ENCODE measurements at regions not wholly inside any gene's neighbourhood (a gene's known extent, or its start where the extent isn't known, plus 50 kb on each side); places are given as distances from the start of the nearest gene placed in this dataset.

DNA sequence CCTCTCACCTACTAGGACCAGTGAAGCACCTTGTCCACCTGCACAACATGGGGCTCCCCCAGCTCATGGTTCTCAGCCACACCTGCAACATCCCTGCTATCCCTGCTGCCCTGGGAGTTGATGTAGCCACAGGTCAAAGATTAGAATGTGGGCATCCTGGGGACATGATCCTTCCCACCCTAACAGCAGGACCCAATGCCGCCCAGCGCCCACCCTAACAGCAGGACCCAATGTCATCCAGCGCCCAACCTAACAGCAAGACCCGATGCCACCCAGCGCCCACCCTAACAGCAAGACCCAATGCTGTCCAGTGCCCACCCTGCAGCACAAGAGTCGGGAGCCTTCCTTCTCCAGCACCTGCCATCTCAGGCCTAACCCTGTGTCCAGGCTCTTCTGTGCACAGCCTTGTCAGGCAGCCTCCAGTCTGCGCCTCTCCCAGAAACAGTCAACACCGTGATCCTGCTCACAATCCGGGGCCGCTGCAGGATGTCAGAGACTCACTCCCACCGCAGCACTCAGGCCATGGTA is 237.3 kb upstream of the SALL3 start:
- WGBS, 2 donors, result 93 to 96% methylated on average over 11 of the region's 11 CpGs
- peak in 1 of 2 donors; percentile 81 for DNase-seq (ENCODE audit: low spot score in 2 of 2)
- TF ChIP-seq, protein P1, sequence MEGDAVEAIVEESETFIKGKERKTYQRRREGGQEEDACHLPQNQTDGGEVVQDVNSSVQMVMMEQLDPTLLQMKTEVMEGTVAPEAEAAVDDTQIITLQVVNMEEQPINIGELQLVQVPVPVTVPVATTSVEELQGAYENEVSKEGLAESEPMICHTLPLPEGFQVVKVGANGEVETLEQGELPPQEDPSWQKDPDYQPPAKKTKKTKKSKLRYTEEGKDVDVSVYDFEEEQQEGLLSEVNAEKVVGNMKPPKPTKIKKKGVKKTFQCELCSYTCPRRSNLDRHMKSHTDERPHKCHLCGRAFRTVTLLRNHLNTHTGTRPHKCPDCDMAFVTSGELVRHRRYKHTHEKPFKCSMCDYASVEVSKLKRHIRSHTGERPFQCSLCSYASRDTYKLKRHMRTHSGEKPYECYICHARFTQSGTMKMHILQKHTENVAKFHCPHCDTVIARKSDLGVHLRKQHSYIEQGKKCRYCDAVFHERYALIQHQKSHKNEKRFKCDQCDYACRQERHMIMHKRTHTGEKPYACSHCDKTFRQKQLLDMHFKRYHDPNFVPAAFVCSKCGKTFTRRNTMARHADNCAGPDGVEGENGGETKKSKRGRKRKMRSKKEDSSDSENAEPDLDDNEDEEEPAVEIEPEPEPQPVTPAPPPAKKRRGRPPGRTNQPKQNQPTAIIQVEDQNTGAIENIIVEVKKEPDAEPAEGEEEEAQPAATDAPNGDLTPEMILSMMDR (IDR thresholded peaks at IDR 0.05), result no peak
- TF ChIP-seq POLR2A (IDR thresholded peaks at IDR 0.05), result no peak
- intact Hi-C loops (cut with DNase I; ENCODE audit: low total_unique reads), result no loop called here
- H3K4me3 ChIP-seq (ENCODE audit: low read depth, poor library complexity, severe bottlenecking), result no peak overlapping the region

DNA sequence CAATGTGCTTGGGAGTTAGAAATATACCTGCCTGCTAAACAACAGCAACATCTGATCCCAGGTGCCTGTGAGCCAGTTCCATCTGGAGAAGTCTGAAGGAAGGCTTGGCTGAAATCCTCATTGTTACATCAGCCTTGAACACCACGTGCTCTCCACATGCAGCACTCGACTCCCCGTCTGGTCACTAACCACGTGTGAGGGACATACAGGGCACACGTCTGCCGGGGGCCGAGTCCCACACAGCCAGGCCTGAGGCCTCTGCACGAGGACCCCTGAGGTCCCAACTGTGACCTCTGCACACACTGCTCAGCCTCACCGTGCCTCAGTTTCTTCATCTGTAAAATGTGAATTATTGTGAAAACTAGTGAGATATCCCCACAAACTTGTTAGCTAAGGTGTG is 236.5 kb upstream of the SALL3 start:
- intact Hi-C loops (cut with DNase I; ENCODE audit: low total_unique reads), result no loop called here

DNA sequence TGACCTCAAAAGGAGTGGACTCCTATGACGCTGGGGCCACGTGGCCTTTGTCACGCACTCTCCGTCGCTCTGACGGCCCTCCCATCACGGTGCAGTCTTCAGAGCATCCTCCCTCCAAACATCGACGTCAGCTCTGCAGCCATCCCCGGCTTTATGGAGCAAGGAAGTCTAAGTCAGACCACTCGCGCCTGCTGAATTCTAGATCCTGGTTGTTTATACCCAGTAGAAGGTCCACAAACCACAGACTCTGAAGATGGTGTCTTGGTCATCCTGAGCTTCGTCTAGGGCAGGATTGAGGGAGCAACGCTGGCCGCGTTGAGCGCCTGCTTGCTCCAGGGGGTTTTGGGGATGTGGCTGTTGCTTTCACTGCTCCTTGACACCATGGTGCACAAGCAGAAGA is 228.0 kb upstream of the SALL3 start:
- H3K4me3 ChIP-seq (ENCODE audit: low read depth, poor library complexity, severe bottlenecking), result no peak overlapping the region
- DNase-seq (ENCODE audit: low spot score in 2 of 2), result peak in 1 of 2 donors; percentile 71
- TF ChIP-seq, protein P1 (IDR thresholded peaks at IDR 0.05), result no peak
- TF ChIP-seq POLR2A (IDR thresholded peaks at IDR 0.05), result no peak
- 89 to 92% methylated on average over 17 of the region's 17 CpGs for WGBS, 2 donors
- intact Hi-C loops (cut with DNase I; ENCODE audit: low total_unique reads), result no loop called here

More for the DNA sequence above, 236.5 kb upstream of the SALL3 start:
- 69 to 72% methylated on average over 9 of the region's 9 CpGs for WGBS, 2 donors
- TF ChIP-seq, protein P1 (IDR thresholded peaks at IDR 0.05), result no peak
- no peak for TF ChIP-seq POLR2A (IDR thresholded peaks at IDR 0.05)
- H3K4me3 ChIP-seq (ENCODE audit: low read depth, poor library complexity, severe bottlenecking), result no peak overlapping the region
- peak in 1 of 2 donors; percentile 42 for DNase-seq (ENCODE audit: low spot score in 2 of 2)

DNA sequence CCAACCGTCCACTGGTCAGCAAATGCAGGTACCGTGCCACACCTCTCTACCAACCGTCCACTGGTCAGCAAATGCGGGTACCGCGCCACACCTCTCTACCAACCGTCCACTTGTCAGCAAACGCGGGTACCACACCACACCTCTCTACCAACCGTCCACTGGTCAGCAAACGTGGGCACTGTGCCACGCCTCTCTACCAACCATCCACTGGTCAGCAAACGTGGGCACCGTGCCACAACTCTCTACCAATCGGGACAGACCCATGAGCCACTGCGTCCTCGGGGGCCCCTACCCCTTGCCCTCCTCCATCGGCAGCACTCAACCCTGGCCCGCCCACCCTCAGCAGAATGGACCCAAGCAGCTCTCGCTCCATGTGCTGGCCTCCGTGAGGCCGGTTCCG is 226.4 kb upstream of the SALL3 start:
- TF ChIP-seq POLR2A (IDR thresholded peaks at IDR 0.05), result no peak
- TF ChIP-seq, protein P1 (IDR thresholded peaks at IDR 0.05), result no peak
- 89 to 96% methylated on average over 23 of the region's 23 CpGs for WGBS, 2 donors
- H3K4me3 ChIP-seq (ENCODE audit: low read depth, poor library complexity, severe bottlenecking), result no peak overlapping the region
- intact Hi-C loops (cut with DNase I; ENCODE audit: low total_unique reads), result no loop called here
- DNase-seq (ENCODE audit: low spot score in 2 of 2), result peak in 1 of 2 donors; percentile 59

DNA sequence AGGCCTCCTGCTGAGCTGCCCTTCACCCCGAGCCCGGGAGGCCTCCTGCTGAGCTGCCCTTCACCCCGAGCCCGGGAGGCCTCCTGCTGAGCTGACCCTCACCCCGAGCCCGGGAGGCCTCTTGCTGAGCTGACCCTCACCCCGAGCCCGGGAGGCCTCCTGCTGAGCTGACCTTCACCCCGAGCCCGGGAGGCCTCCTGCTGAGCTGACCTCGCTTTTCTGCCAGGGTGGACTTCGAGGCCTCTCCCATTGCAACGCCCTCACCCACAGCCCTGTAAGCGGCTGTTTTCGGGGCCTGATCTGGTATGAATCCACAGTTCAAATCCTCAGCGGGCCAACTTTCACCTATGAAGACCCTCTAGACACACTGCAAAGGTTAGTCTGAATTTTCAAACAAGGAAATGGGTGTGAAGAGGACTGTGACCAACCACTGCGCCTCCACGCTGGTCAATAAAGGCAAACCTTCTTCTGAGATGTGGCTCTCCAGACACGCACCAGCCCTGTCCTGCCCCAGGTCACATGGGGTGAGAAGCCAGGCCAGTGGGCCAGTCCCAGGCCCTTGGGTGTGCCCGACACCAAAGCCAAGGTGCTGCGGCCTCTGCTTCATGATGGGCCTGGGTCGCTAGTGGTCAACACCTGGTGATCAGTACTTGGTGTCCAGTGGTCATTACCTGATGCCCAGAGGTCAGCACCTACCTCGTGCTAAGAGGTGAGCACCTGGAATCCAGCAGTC is 225.1 kb upstream of the SALL3 start:
- 94 to 96% methylated on average over 15 to 16 of the region's 23 CpGs for WGBS, 2 donors
- peak in 1 of 2 donors; percentile 70 for DNase-seq (ENCODE audit: low spot score in 2 of 2)
- intact Hi-C loops (cut with DNase I; ENCODE audit: low total_unique reads), result no loop called here
- TF ChIP-seq, protein P1 (IDR thresholded peaks at IDR 0.05), result no peak
- TF ChIP-seq POLR2A (IDR thresholded peaks at IDR 0.05), result no peak
- no peak overlapping the region for H3K4me3 ChIP-seq (ENCODE audit: low read depth, poor library complexity, severe bottlenecking)
